Activated naive CD4-positive, alpha-beta T cell treated with anti-CD3 and anti-CD28 coated beads, Interleukin-2, amount 50 U/mL, for 24 hours (primary cell): ENCODE measurements at regions not wholly inside any gene's neighbourhood (a gene's known extent, or its start where the extent isn't known, plus 50 kb on each side); places are given as distances from the start of the nearest gene placed in this dataset.

Source experiments
- H3K27ac Mint-ChIP-seq: one replicate; pipeline ENCODE4 v1.8.0; 2021; ENCODE audit warnings: mild to moderate bottlenecking, mixed read lengths
- H3K27me3 Mint-ChIP-seq: one replicate; pipeline ENCODE4 v1.8.0; 2021; ENCODE audit warnings: mixed read lengths
- H3K36me3 Mint-ChIP-seq: one replicate; pipeline ENCODE4 v1.8.0; 2021; ENCODE audit warnings: mixed read lengths
- H3K4me1 Mint-ChIP-seq: one replicate; pipeline ENCODE4 v1.8.0; 2021; ENCODE audit warnings: mixed read lengths
- H3K4me3 Mint-ChIP-seq: one replicate; pipeline ENCODE4 v1.8.0; 2021; ENCODE audit warnings: mild to moderate bottlenecking, mixed read lengths
- H3K9me3 Mint-ChIP-seq: one replicate; pipeline ENCODE4 v1.8.0; 2021; ENCODE audit warnings: mixed read lengths

DNA sequence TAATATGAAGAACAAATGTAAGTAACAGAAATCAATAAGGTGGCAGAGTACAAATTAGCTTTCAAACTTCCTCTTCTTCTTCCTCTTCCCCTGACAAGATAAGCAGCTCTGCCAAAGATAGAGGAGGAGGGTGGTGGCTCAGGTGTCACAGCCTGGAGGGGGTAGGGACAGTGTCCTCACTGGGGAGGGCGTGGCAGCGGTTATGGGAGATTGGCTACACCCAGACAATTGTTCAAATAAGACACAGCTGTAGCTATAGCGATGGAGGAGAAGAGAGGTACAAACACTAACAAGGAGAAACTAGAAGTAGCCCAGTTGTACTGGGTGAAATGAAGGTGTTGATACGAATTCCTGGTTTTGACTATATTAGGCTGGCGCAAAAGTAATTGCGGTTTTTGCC lies 198.5 kb downstream of the TBXT start:
- no peak overlapping the region for H3K4me3 Mint-ChIP-seq
- no peaks in the 10 kb centered on the region for H3K36me3 Mint-ChIP-seq
- H3K9me3 Mint-ChIP-seq, result no peaks in the 10 kb centered on the region
- peaks cover 5% of the 10 kb centered on the region for H3K27me3 Mint-ChIP-seq
- no peak overlapping the region for H3K27ac Mint-ChIP-seq
- no peaks in the 10 kb centered on the region for H3K4me1 Mint-ChIP-seq

DNA sequence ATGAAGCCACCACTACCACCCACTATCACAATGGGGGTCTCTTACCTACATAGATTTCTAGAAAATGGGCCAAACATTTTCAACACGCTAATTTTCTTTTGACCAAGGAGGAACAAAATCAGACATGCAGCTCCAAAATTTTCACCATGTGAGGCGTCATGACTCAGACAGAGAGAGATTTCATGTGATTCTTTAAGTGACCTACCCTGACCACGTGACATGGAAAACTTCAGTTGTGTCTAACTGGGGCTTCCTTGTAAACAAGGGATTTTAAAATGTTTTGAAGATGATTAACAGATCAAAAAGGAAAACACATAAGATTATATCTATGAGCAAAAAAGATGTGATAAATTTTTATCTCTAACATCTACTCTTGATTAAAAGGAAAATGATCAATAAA lies 199.2 kb downstream of the TBXT start:
- peaks cover 6% of the 10 kb centered on the region for H3K27me3 Mint-ChIP-seq
- no peaks in the 10 kb centered on the region for H3K36me3 Mint-ChIP-seq
- H3K27ac Mint-ChIP-seq, result no peak overlapping the region
- no peak overlapping the region for H3K4me3 Mint-ChIP-seq
- H3K9me3 Mint-ChIP-seq, result no peaks in the 10 kb centered on the region
- H3K4me1 Mint-ChIP-seq, result no peaks in the 10 kb centered on the region

DNA sequence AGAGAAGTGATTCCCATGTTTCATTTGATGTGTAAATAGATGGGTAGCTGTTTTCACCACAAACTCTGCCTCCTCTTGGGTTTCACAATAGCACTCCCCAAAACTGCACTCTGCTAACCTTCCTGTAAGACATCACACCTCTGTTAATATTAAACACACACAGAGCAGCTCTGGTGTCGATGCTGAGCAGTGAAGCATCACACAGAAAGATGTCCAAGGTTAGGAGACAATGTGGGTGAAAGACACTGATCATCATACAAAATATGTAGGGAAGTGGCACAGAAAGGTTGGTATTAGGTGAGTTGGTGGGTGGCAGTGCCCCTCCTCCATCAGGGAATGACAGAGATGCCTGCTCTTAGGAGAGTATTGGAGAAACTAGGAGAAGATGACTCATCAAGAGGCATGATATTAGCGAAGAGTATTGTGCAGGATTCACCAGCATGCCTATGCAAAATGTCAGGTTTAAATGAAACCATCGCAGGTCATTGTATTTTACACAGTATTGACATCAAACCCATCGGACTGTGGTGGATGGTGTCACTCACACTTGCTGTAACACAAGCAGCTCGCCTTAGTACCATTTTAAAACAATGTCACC lies 199.7 kb downstream of the TBXT start:
- Mint-ChIP-seq H3K9me3 (no peaks in the 10 kb centered on the region), H3K4me3 (no peak overlapping the region), H3K4me1 (no peaks in the 10 kb centered on the region), H3K36me3 (no peaks in the 10 kb centered on the region), H3K27me3 (peaks cover 6% of the 10 kb centered on the region), H3K27ac (no peak overlapping the region)

DNA sequence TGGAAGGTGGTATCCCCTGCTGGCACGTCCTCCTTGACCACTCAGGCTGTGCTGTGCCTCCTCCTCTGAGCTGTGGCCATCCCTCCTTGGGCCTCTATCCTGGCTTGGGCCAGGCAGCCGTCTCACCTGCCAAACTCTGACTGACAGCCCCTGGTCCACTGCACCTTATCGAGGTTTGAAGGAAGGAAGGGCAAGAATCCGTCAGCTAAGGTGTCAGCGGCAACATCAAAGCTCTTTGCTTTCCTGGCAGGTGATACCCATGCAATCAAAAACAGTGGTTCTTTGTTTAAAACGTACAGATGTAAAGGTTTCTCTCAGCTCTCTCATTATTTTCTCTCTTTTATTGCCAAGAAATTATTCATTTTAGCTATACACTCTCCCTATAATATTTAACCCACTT lies 203.9 kb downstream of the TBXT start:
- no peak overlapping the region for H3K27ac Mint-ChIP-seq
- H3K27me3 Mint-ChIP-seq, result peaks cover 6% of the 10 kb centered on the region
- H3K36me3 Mint-ChIP-seq, result no peaks in the 10 kb centered on the region
- no peak overlapping the region for H3K4me3 Mint-ChIP-seq
- H3K4me1 Mint-ChIP-seq, result no peaks in the 10 kb centered on the region
- H3K9me3 Mint-ChIP-seq, result no peaks in the 10 kb centered on the region

DNA sequence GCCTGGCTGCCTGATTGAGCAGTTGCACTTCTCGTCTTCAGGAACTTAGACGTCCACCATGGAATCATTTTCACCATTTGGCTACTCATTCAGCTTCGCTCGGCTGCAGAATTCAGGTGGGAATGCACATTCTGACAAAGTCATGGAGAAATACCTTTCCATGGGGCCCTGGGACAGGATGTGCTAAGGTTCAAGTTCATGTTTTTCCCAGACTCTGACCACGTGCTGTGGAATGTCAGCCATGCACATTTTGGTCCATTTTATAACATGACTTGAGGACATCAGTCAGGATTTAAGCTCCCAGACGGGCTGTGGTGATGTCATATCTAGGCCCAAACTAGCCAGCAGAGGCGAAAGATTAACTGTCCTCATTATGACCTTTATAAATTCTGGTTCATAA lies 205.3 kb downstream of the TBXT start:
- Mint-ChIP-seq H3K4me3 (no peak overlapping the region), H3K27ac (no peak overlapping the region), H3K9me3 (no peaks in the 10 kb centered on the region), H3K4me1 (no peaks in the 10 kb centered on the region), H3K36me3 (no peaks in the 10 kb centered on the region), H3K27me3 (peaks cover 6% of the 10 kb centered on the region)

DNA sequence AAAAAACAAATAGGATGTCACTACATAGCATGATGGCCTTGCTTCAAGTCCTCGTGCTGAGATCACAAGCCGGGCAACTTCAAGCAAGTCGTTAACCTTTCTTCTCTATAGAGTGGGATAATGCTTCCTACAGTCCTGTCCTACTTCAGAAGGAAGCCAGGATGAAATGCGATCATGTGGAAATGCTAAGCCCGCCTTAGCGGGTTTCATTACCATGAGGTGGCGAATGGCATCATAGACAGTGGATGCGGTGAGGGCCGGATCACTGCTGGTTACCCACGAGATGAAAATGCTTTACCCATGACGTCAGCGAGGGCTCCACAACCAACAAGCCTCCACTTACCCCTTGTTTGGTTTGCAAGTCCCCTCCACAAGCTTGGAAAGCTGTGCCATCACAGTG lies 206.4 kb downstream of the TBXT start:
- Mint-ChIP-seq H3K27ac (no peak overlapping the region), H3K36me3 (no peaks in the 10 kb centered on the region), H3K27me3 (peaks cover 6% of the 10 kb centered on the region), H3K9me3 (no peaks in the 10 kb centered on the region), H3K4me1 (no peaks in the 10 kb centered on the region), H3K4me3 (no peak overlapping the region)

DNA sequence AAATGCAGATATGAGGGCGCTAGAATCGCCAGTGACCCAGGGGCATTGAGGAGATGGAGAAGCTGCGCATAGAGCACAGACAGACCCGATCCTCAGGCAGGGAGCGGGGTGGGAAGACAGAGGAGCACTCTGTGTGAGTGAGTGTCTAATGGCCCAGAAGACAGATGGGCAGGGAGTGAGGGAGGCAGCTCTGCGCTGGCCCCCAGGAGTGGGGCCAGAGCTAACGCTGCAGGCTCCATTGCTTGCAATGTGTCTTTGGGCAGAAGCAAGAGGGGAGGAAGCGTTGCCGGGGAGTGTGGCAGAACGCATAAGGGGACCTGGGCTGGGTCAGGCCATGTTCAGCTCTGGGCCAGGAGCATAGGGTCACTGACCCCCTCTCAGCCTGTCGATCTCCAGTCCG lies 207.0 kb downstream of the TBXT start:
- Mint-ChIP-seq H3K4me1 (no peaks in the 10 kb centered on the region), H3K27ac (no peak overlapping the region), H3K36me3 (no peaks in the 10 kb centered on the region), H3K4me3 (no peak overlapping the region), H3K9me3 (no peaks in the 10 kb centered on the region), H3K27me3 (peaks cover 6% of the 10 kb centered on the region)

DNA sequence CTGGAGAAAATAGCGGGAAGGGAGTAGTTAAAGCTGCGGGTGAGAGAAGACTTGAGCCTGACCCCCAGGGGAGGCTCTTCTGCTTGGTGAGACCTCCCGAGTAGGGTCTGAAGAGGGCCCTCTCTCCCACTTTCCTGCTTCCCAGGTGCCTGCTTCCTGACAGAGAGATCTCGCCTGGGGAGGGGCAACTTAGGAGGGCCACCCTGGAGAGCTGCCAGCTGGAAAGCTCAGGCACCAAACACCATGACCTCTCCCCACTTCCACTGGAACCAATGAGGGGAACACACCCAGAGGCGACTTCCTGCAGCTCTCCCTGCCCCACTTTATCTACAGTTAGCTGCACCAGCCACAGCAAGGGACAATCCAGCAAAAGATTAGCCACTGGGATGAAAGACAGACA lies 208.0 kb downstream of the TBXT start:
- Mint-ChIP-seq H3K4me3 (no peak overlapping the region), H3K9me3 (no peaks in the 10 kb centered on the region), H3K36me3 (no peaks in the 10 kb centered on the region), H3K27me3 (peaks cover 6% of the 10 kb centered on the region), H3K4me1 (no peaks in the 10 kb centered on the region), H3K27ac (no peak overlapping the region)

DNA sequence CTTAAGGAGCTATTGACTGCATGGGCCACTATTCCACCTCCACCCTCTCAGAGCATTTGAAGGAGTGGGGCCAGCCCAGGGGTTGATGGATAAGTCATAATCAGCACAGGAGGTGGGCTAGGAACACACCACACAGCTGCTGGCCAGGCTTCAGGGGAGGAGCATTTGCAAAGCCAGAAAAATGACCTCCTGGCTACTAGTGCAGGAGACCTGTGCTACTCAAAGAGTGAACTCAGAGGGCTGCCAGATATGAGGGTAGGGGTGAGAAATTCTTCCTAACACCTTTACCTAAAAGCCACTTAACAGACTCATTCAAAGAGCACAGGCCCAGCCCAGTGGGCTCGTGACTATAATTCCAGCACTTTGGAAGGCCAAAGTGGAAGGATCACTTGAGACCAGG lies 210.8 kb downstream of the TBXT start:
- Mint-ChIP-seq H3K27me3 (peaks cover 3% of the 10 kb centered on the region), H3K27ac (no peak overlapping the region), H3K4me3 (no peak overlapping the region), H3K9me3 (no peaks in the 10 kb centered on the region), H3K36me3 (no peaks in the 10 kb centered on the region), H3K4me1 (no peaks in the 10 kb centered on the region)

DNA sequence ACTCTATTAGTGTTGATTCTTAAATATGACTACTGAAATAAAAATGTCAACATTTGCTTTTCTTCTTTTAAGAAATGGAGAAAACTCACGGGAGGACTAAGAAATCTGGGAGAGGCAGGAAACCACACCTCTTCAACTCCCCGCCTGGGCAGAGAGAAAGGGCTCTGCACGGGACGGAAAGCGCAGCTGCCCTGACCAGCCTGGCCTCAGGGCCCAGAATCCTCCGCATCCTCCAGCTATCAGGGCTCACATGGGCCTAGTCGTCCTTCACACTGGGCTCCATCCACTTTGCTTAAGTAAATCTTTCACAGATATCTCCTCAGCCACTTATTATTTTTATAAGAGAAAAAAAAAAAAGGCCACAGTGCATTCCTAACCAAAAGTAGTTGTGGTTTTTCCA lies 215.1 kb downstream of the TBXT start:
- H3K4me3 Mint-ChIP-seq, result no peak overlapping the region
- peaks cover 15% of the 10 kb centered on the region for H3K27me3 Mint-ChIP-seq
- H3K4me1 Mint-ChIP-seq, result no peaks in the 10 kb centered on the region
- no peak overlapping the region for H3K27ac Mint-ChIP-seq
- no peaks in the 10 kb centered on the region for H3K36me3 Mint-ChIP-seq
- H3K9me3 Mint-ChIP-seq, result no peaks in the 10 kb centered on the region

DNA sequence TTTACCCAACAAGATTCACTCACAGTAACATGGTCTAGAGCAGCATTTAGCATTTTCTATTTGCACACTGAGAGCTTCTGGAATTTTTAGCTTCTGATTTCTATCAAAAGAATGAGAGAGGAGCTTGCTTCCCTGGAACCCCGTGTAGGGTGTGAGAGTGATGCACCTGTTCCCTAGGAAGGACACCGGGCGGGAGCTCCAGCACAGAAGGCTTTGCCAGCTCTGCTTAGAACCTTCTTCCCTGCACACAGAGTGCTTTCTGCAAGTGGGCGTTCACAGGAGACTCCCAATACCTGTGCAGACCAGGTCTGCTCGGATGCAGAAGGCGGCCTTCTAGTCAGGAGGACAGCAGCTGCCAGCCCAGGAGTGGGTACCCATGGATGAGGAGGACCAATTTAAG lies 217.3 kb downstream of the TBXT start:
- Mint-ChIP-seq H3K27me3 (peaks cover 17% of the 10 kb centered on the region), H3K36me3 (no peaks in the 10 kb centered on the region), H3K9me3 (no peaks in the 10 kb centered on the region), H3K4me3 (no peak overlapping the region), H3K27ac (no peak overlapping the region), H3K4me1 (no peaks in the 10 kb centered on the region)

DNA sequence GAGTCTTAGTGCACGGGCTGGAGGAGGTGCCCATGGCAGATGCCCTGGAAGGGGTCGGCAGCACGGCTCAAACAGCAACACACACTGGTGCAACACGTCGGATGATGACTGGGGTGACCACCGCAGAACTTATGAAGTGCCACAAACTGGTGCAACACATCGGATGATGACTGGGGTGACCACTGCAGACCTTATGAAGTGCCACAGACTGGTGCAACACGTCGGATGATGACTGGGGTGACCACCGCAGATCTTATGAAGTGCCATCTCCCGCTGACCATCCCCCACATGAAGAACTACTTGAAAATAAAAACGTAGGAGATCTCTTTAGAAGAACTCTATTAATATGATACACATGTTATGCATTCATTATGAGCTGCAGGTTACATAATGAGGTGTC lies 218.3 kb downstream of the TBXT start:
- Mint-ChIP-seq H3K9me3 (no peaks in the 10 kb centered on the region), H3K4me3 (no peak overlapping the region), H3K4me1 (no peaks in the 10 kb centered on the region), H3K27me3 (peaks cover 15% of the 10 kb centered on the region), H3K27ac (no peak overlapping the region), H3K36me3 (no peaks in the 10 kb centered on the region)

DNA sequence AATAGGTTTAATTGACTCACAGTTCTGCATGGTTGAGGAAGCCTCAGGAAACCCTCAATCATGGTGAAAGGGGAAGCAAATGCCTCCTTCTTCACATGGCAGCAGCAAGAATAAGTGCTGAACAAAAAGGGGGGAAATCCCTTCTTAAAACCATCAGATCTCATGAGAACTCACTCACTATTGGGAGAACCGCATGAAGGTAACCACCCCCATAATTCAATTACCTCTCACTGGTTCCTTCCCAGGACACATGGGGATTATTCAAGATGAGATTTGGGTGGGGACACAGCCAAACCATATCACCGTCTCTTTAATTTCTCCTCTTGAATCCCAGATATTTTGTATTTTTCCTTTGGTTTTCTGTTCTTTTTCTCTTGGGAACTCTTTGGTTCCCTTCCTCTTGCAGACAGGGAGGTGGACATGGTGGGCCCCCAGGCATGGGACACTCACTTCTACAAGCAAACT lies 223.6 kb downstream of the TBXT start:
- Mint-ChIP-seq H3K9me3 (no peaks in the 10 kb centered on the region), H3K27ac (no peak overlapping the region), H3K4me3 (no peak overlapping the region), H3K36me3 (no peaks in the 10 kb centered on the region), H3K4me1 (no peaks in the 10 kb centered on the region), H3K27me3 (peaks cover 7% of the 10 kb centered on the region)

DNA sequence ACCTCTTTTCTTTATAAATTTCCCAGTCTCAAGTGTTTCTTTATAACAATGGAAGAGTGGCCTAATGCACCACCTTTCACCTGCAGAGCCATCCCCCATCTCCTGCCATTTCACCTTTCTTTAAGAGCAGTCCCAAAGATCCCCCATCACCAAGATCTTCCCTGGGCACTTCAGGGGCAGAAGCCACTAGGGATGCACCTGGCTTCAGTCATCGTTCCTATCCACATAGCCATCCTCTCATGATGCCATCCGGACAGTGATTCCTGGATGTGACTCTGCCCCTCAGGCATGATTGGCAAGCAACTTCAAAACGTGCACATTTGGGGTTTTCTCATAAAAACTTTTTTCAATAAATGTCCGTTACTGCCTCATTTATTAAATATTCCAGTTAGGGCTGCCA lies 225.9 kb downstream of the TBXT start:
- no peak overlapping the region for H3K4me3 Mint-ChIP-seq
- no peaks in the 10 kb centered on the region for H3K36me3 Mint-ChIP-seq
- no peaks in the 10 kb centered on the region for H3K4me1 Mint-ChIP-seq
- peaks cover 2% of the 10 kb centered on the region for H3K27me3 Mint-ChIP-seq
- H3K27ac Mint-ChIP-seq, result no peak overlapping the region
- no peaks in the 10 kb centered on the region for H3K9me3 Mint-ChIP-seq

DNA sequence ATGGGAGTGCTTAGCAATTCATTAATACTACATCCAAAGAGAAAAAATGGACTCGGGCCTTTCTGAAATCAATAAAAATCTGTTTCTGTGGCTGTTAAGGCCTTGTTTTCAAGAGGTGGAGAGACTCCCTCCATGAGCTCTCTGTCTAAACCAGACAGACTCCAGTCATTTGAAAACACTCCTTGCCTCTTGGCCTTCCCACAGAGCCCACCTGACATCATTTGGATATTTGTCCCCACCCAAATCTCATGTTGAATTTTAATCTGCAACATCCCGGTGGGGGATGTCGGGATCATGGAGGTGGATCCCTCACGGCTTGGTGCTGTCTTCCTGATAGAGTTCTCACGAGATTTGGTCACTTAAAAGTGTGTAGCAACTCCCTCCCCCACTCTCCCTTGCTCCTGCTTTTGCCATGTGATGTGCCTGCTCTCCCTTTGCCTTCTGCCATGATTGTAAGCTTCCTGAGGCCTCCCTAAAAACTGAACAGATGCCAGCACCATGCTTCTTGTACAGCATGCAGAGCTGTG lies 226.3 kb downstream of the TBXT start:
- H3K36me3 Mint-ChIP-seq, result no peaks in the 10 kb centered on the region
- H3K4me3 Mint-ChIP-seq, result no peak overlapping the region
- no peak overlapping the region for H3K27ac Mint-ChIP-seq
- H3K4me1 Mint-ChIP-seq, result no peaks in the 10 kb centered on the region
- H3K27me3 Mint-ChIP-seq, result peaks cover 4% of the 10 kb centered on the region
- H3K9me3 Mint-ChIP-seq, result peaks cover 3% of the 10 kb centered on the region

DNA sequence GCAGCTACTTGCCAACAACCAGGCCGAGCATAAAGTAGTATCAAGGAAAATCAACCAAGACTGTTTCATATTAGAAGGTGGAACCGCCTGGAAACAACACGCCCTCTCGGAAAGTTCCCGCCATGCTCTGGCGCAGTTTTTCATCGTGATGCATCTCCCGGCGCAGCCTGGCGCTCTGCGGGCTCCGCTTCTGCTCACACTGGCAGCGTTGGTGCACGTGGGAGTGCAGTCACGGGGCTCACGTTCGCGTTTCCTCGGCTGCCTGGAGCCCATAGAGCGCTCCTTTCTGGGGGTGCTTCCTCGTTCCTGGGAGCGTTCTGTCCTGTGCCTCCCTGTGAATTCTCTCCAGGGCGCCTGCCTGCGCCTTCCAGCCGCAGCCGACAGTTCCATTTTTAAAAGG lies 227.3 kb downstream of the TBXT start:
- Mint-ChIP-seq H3K36me3 (no peaks in the 10 kb centered on the region), H3K9me3 (peaks cover 9% of the 10 kb centered on the region), H3K4me3 (no peak overlapping the region), H3K4me1 (no peaks in the 10 kb centered on the region), H3K27ac (no peak overlapping the region), H3K27me3 (peaks cover 9% of the 10 kb centered on the region)

DNA sequence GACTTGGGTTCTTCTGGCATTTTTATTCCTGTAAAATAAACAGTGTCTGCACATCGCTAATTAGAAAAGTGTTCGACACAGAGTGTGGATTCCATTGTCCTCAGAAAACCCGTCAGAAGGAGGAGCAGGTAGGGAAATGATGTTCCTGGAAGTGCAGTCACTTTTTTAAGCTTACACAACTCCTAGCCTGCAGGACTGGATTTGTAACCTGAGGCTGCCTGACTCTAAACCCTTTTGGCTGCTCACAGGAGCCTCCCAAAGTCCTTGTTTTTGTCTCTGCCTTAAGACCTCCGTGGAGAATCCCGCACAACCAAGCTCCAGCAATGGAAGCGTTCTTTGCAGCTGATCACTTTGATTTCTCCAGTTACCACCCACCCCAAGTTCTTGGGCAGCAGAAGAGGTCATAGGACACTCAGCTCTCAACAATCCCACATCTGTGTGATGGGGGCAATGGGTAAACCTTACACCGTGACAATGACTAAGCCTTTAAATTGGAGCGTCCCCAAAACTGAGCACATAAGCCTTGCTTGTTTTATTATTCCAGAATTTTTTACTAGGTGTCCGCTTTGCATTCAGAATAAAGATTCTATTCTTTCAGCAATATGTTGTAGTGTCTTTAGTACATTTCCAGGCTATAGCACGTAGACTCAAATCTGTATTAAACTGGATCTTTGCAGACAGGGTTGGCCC lies 227.9 kb downstream of the TBXT start:
- Mint-ChIP-seq H3K27ac (no peak overlapping the region), H3K4me1 (no peaks in the 10 kb centered on the region), H3K27me3 (peaks cover 16% of the 10 kb centered on the region), H3K9me3 (peaks cover 13% of the 10 kb centered on the region), H3K4me3 (no peak overlapping the region), H3K36me3 (no peaks in the 10 kb centered on the region)
